ENCODE measurements at regions not wholly inside any gene's neighbourhood (a gene's known extent, or its start where the extent isn't known, plus 50 kb on each side); places are given as distances from the start of the nearest gene placed in this dataset.

GRCh38 chr5:136853971-136854370 lies 488.6 kb upstream of the TRPC7 start:
- TF ChIP-seq CTCF (IDR thresholded peaks at IDR 0.05; ENCODE audit: low read depth, low read length) = no peak
- no peak for DNase-seq (ENCODE audit: low read depth, low spot score)
- no peak overlapping the region for H3K4me3 ChIP-seq (ENCODE audit: low read depth, low read length)
- in situ Hi-C loops (cut with HindIII; ENCODE audit: low sequenced_read_pairs) = no loop called here

GRCh38 chr5:136840601-136841000 lies 475.3 kb upstream of the TRPC7 start:
- in situ Hi-C loops (cut with HindIII; ENCODE audit: low sequenced_read_pairs) = no loop called here
- no peak for TF ChIP-seq CTCF (IDR thresholded peaks at IDR 0.05; ENCODE audit: low read depth, low read length)
- no peak for DNase-seq (ENCODE audit: low read depth, low spot score)
- H3K4me3 ChIP-seq (ENCODE audit: low read depth, low read length) = no peak overlapping the region

GRCh38 chr5:136836093-136836492 lies 470.7 kb upstream of the TRPC7 start:
- DNase-seq (ENCODE audit: low read depth, low spot score) = no peak
- in situ Hi-C loops (cut with HindIII; ENCODE audit: low sequenced_read_pairs) = no loop called here
- H3K4me3 ChIP-seq (ENCODE audit: low read depth, low read length) = no peak overlapping the region
- TF ChIP-seq CTCF (IDR thresholded peaks at IDR 0.05; ENCODE audit: low read depth, low read length) = no peak

DNA sequence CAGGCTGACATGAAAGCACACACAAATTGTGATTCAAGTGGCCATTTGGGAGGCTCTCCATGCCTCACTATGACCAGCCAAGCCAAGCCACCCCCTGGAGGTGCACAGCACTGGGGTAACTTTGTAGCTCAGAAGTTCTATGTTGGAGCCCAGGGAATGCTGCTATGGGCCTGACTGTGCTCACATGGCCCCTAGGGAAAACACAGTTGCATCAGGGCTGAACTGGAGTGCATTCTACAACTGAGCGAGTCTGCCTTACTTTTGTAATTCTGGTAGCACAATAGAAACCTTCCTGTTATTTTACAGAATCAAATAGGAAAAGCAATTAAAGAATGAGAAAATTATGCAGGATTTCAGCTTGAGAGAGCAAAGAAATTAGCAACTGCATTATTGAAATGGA lies 455.5 kb upstream of the TRPC7 start:
- no peak for TF ChIP-seq CTCF (IDR thresholded peaks at IDR 0.05; ENCODE audit: low read depth, low read length)
- in situ Hi-C loops (cut with HindIII; ENCODE audit: low sequenced_read_pairs) = no loop called here
- H3K4me3 ChIP-seq (ENCODE audit: low read depth, low read length) = no peak overlapping the region
- no peak for DNase-seq (ENCODE audit: low read depth, low spot score)

DNA sequence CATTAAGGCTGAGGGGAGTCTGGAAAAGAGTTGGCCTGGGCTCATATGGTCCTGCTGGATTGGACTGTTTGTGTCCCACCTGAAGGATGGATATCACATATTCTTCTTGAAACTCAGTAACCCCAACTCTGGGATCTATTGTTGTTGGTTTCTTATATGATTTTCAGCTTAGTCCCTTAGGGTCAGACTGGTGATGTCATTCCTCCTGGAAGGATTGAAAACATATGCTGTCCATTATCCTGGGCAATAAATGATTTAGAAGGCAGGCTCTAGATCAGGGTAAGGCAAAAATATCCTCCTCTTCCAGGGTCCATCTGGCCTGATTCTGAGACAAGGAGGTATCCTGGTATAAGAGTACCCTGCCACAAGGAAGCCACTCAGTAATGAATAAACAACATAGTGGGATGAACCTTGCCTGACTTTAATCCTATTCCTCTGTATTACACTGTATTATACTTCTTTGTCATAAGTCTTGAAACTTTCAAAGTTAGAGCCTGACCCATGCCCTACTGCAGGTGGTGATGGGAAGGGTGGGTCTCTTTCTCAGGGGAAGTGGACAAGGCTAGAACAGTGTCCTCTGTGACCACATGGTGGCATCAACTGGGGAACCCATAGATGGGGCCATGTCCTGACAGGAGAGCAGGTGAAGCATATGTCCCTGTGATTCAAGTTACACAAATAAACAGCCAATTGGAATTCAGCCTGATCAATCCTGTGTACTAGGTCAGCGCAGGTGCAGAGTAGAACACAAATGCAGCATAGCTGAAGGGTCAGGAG lies 454.4 kb upstream of the TRPC7 start:
- DNase-seq (ENCODE audit: low read depth, low spot score) = no peak
- TF ChIP-seq CTCF (IDR thresholded peaks at IDR 0.05; ENCODE audit: low read depth, low read length) = no peak
- in situ Hi-C loops (cut with HindIII; ENCODE audit: low sequenced_read_pairs) = no loop called here
- H3K4me3 ChIP-seq (ENCODE audit: low read depth, low read length) = no peak overlapping the region

DNA sequence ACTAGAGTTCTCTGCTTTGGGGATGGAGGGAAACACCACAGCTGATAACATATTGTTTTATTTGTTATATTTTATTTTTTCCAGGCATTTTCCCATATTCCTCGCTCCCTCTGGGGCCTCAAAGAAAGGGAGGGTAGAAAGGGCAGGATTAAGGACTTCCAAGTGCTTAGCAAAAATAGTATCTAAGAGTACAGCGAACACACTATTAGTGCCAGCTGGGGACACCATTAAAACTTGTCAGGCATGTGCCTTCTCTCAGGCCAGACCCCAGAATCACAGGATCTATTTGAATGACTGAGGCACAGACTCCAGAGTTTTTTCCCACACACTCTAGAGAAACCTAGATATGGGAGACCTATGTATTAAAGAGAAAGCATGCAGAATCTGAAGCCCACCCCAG lies 451.0 kb upstream of the TRPC7 start:
- no peak overlapping the region for H3K4me3 ChIP-seq (ENCODE audit: low read depth, low read length)
- no peak for TF ChIP-seq CTCF (IDR thresholded peaks at IDR 0.05; ENCODE audit: low read depth, low read length)
- in situ Hi-C loops (cut with HindIII; ENCODE audit: low sequenced_read_pairs) = no loop called here
- DNase-seq (ENCODE audit: low read depth, low spot score) = no peak
